ENCODE measurements at regions not wholly inside any gene's neighbourhood (a gene's known extent, or its start where the extent isn't known, plus 50 kb on each side); places are given as distances from the start of the nearest gene placed in this dataset.
A peak's percentile ranks its signal among the peaks of the same experiment; 100 is the strongest.

DNA sequence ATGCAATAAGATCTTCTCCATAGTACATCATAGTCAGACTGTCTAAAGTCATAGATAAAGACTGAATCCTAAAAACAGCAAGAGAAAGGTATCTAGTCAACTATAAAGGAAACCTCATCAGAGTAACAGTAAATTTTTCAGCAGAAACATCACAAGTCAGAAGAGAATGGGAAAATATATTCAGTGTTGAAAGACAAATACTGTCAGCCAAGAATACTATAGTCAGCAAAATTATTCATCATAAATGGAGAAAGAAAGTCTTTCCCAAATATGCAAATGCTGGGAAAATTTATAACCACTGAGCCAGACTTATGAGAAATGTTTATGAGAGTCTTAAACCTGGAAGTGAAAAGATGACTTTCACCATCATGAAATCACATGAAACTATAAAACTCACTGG, 136.7 kb downstream of the KDR start:
- no peak for DNase-seq

DNA sequence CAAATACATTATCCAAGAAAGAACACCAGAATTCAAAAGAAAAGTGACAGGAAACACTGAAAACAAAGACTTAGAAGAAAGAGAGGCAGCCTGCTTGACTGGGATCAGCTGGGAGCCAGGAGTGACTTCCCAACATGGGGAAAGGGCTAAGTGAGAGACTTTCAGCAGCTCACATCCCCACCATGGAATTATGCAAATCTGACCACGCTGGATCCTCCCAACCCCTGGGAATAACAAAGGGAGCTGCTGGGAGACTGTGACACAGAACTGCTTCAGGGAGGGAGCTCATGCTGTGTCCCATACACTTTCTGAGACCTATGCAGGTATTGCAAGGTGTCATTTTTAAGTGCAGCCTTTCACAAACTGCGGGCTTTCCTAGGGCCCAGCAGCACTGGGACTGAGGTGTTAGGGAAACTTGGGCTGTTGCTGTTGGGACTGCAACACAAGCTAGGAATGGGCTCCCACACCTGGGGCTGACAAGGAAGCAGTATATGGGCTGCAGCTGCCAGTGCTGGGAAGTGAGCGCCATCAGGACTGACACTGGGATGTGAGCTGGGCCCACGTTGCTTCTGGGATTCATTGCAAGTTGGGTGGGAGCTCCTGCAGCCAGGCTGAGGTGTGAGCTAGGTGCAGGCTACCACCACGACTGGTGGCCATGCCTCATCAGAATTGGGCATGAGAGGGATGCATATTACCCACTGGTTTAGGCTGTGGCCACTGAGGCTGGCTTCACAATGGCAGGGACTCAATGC, 139.1 kb downstream of the KDR start:
- no peak for DNase-seq

DNA sequence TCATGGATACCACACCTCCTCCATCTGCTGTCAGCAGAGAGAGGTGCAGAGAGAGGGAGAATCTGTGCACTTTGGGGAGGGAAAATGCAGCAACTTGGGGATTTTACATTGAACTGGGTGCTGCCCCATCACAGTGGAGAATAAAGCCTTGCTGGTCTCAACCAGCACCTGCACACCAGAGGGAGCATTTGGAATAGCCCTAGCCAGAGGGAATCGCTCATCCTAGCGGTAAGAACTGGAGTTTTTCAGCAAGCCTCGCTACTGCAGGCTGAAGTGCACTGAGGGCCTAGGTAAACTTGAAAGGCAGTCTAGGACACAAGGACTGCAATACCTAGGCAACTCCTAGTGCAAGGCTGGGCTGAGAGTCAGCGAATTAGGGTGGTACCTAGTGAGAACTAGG, 148.7 kb downstream of the KDR start:
- no peak for DNase-seq

DNA sequence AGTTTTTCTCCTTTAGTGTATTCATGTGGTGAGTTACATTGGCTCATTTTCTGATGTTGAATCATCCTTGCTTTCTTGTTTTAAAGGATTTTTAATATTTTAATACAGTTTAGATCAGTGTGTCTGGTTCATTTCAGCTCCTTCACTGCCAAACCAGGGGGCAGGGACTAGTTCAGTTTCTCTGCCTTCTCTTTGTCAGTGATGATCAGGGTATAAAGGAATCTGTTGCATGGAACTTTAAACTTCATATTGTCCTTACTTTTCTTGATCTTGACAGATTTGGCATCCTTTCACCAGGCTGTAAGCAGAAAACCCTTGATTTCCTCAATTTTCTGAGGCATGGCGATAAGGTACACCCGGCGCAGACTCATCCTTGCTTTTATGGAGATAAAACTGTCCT, 149.4 kb downstream of the KDR start:
- DNase-seq = no peak

DNA sequence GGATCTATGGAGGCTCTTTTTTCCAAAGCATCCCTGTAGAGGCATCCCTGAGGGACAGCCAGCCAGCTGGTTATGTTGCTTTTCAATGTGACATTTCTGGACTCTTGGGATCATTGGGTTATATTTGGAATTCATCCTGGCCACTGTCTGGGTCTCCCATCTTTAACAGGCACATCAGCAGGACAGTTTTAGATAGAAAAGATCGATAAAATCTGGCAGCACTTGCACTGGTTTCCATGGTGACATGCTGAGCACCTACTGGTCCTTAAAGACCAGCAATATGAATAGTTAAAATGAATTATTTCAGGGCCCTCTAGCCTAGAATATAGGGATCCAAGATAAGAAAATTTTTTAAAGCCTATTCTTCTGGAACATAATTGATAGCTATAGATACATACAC, 151.6 kb downstream of the KDR start:
- no peak for DNase-seq

DNA sequence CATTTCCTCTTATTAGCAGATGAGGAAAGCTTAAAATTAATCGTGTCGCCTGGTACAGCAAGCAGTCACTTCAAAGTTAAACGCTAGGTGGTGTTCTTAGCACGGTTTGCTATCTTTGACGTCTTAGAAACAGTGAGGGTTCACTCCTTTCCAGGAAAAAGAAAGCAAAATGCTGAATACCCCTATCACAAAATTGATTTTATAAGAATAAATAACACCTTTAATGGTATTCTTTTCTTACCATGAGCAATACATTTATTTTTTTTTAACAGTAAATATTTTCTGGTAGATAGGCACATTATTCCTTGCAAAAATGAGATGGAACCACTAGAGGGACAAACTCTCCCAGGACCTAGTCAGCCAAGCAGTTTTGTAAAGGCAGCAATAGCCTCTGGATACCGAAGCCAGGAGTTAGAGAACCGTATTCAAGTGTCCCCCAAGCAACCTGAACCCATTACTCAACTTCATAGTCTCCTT, 153.9 kb downstream of the KDR start:
- DNase-seq = peak; percentile 50

DNA sequence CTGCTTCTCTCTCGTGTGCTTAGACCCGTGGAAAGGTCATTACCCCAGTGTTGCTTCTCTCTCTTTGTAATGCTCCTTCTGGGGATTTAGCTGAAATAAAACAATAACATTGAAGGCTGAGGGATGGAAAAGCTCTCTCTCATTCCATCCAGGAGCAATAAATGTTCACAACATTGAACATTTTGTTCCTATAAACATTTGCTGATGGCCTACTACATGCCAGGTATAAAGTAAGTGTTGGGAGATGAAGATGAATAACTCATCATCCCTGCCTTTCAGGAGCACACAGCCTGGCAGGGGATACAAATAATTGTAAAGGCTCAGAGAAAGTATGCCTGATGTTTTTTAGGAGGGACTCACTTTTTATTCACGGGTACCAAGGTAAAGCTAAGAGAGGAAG, 158.1 kb downstream of the KDR start:
- DNase-seq = no peak

DNA sequence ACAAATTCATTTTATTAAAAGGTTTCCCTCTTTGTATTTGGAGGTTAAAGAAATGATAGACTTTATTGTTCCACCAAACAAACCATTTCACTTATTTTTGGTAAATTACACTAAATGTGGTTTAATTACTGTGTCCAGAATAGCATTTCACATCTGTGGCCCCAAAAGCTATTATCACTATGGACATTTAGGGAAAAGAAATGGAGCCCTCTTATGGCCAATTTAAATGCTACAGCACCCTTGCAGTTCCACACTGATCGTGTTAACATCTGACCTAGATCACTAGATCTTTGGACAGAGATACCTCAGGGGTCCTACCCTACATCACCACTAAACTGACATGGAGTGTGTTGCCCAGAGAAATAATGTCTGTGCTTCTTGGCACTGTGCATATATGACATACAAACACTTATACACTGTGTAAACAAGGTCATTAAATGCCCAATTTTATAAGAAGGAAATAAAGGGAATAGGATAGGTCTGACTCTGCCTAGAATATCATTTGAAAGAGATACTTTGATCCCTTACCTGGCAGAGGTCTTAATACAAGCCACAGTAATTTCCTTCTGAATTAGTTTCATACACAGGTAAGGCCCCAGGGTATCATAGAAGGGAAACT, 163.9 kb downstream of the KDR start:
- no peak for DNase-seq

DNA sequence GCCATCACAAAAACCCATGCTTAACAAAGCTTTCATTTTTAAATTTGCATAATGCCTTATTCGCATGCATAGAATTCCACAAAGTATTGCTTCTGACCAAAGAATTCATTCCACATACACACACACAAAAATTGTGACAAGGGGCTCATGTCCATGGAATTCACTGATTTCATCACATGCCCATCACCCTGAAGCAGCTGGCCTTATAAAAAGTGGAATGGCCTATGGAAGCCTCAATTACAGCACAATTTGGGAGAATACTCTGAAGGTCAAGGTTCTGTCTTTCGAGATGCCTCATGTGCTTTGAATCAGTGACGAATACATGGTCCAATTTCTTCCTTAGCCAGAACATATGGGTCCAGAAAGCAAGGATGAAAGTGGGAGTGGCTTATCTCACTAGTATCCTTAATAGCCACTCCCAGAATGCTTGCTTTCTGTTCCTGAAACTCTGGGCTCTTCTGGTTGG, 165.7 kb downstream of the KDR start:
- DNase-seq = no peak

DNA sequence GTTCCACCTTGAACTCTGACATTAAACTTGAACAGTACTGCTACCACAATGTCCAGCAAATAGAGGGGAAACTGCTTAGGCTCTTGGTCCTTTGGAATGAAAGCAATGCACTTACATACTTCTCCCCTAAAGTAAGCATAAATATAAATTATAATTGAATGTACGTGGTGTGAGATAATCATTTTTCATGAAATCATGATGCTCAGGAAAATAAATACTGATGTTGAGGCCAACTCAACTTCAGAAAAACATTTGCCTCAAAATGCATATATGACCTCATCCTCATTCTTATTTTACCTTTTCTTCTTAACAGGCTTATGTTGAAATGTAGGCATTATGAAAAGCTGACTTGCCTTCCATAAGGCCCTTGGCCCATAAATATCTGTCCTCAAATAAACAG, 166.3 kb downstream of the KDR start:
- DNase-seq = no peak

DNA sequence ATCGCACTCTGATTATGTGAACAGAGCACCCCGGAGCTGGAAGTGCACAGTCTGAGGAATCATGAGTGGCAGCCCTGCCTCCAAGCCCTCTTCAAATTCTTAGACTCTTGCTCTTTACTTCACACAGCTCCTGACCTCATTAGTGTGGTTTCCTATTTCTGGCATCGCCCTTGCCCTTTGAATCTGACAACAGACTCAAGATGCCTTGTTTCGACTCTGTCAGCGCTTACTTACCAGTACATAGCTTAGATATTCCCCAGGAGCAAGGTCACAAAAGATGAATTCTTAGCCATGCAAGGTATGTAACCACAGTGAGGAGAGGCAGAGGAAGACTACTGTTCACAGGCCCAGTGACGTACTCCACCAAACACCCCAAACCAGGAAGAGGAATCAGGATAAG, 167.2 kb downstream of the KDR start:
- no peak for DNase-seq

DNA sequence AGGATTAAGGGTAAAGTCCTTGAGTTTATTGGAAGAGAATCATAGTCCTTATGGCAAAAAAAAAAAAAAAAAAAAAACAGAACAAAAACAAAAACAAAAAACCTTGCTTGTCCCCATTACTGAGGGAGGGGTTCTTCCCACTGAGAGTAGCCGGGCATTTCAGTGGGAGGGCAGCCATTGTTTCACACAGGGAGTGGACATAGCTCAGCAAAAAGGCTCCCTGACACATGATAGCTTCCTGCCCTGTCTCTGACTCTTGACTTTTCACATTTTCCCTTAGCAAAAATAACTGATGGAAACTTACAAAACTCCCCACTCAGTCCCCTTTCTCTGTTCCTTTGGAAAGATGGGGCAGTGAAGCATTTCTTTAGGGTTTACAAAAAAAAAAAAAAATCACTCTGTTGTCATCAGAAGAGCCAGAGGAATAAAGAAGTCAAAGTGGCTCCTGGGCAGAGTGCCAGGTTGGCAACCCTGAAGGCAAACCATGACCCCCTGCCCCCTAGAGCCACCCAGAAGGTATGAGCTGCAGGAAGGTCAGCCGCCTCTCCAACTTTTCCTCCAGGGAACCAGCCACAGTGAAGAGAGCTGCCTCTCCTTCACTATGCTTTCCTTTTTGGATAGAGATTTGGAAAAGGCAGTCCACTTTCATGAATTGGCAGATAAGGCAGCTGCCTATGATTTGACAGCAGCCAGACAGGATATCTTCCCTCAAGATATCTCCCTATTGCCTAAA, 170.6 kb downstream of the KDR start:
- DNase-seq = no peak

DNA sequence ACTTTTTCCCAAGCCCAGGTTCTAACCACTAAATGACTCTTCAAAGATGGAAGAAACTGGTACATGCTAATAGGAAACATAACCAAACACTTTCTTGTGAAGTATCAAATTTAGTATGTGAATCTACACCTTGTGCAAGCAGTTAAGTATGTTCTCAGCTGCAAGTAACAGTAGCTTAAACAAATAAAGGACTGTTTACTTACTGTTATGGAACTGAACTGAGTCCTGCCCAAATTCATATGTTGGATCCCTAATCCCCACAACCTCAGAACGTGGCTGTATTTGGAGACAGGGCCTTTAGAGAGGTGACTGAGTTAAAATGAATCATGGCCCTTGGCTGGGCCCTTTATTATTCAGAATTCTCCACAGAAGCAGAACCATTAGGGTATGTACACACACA, 178.7 kb downstream of the KDR start:
- no peak for DNase-seq

DNA sequence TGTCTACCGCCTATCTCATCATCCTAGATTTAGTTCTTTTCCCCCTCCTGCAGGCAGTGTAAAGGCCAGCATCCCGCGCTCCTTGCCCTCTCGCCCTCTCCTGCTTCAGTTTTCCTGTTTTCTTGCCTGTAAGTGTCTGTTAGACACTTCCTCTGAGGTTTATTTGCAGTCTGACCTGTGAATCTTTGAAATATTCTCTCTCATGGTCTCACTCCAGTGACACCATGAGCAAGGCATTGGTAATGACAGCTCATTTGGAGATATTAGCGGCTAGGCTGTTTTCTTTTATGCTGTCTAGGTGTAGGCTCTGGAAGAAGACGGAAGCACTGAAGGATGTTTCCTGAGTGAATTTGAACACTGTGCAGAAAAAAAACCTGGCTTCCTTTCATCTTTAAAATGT, 179.6 kb downstream of the KDR start:
- DNase-seq = no peak

DNA sequence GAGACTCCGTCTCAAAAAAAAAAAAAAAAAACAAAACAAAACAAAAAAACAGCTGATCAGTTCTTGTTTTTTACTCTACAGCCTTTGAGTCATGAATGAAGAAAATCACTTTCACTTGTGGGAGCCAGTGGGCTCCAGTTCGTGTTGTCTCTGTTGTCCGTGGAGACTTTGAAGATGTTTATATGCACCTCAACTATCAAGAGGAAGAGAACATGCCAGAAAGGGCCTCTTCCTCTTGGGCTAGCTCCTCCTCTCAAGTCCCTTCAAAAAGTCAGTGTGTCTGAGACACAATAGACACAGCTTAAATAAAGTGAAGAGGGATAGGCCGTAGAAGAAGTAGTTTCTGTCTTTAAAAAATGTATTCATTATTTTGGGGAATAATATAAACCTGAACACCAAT, 182.7 kb downstream of the KDR start:
- no peak for DNase-seq

DNA sequence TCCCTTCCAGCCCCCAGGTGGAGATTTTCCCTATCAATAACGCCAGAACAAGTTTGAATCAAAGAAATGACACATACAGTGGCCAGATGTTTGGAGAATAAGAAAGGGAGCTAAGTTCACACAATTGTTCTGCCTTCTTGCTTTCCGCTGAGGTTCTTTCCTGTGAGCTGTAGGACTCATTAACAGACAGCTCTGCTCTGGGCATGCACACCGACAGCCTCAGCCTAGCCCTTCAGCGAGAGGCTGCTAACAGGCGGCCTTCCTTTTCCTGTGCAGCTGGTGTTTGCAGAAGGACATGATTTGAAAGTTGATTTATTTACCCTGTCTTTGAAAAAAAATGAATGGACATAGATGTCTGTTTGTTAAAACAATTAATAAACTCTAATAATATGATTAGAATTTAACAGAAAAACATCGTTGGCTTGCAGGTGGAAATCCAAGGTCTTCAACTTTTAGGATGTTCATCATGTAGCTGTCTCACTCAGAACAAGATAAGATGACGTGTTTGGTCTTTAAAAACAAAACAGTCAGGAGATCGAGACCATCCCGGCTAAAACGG, 183.3 kb downstream of the KDR start:
- no peak for DNase-seq

DNA sequence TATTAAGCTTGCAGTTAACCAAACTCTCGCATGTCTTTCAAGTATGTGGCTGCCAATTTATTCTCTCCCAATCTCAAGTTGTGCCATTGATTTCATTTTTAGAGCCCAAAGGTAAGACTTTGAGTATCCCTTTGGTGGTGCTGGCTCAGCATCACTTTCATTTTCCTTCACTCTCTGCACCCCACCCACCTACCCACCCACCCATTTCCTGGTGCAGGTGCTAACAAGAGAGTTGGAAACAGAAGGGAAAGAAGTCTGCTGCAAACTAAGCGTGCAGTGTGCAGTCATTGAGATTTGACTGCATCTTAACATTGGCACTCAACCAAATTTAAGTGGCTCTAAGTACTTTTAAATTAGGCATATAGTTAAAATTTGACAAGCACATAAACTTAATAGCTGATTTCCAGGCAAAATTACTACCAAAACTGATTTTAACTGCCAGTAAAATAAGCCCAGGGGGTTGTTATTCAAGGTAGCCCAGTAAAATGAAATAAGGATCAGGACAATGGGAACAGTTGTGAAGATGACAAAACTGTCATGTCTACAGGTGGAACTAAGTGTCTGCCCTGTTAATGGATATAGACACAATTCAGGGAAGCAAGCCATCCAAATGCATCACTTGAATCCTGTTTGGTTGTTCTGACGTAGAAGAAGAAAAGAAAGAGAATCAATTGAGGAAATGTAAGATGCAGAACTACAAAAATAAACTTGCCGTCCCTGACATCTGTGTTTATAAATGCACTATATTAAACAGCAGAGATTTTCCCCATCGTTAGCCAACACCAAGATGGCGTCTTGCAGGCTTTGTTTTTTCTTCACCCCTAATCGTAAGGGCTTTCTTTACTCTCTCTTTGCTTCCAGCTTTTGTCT, 184.2 kb downstream of the KDR start:
- DNase-seq = no peak

DNA sequence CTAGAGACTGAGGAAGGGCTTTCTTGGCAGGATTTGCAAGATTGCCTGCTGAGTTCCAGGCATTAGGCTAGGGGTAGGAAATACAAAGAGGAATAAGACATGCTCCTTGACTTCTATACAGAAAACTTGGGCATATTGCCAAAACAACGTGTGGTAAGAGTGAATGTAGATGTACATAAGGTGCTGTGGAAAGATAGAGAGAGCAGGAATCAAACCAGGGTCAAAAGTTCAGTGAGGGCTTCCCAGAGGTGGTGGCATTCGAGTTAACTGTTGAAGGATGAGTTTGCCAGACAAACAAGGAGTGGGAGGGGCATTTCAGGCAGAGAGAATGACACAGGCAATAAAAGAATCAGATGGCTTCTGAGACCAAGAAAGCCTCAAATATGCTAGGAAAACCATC, 187.9 kb downstream of the KDR start:
- DNase-seq = no peak

DNA sequence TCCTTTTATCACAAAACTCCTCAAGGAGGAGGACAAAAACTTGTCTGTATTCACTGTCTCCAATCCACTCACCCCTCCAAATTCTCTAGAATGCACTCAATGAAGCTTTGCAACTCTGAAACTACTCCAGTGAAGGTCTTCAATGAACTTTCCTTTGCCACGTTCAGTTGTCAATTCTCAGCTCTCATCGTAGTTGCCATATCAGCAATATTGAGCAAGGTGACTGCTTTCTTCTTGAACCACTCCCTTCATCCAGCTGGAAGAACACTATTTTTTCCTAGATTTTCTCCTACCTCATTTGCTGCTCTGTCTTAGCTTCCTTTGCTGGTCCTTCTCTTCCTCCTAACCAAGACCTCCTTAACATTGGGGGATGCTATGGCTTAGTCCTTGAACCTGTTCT, 191.8 kb downstream of the KDR start:
- no peak for DNase-seq

DNA sequence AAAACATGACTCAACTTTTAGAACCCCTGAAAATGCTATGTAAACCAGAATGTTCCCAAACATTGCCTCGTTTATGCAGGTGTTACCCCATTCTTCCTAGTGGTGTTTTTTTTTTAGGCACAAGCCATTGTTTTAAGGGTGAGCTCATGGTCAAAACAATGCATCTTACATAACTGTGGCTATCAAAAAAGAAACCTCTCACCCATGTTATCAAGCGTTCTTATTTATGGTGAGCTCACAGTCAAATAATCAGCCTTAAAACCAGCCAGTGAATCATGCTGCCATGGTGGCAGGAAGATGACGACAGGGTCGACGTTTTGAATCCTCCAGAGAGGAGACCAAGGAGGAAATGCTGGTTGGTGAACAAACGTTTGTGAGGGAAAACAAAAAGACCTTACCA, 195.2 kb downstream of the KDR start:
- no peak for DNase-seq

DNA sequence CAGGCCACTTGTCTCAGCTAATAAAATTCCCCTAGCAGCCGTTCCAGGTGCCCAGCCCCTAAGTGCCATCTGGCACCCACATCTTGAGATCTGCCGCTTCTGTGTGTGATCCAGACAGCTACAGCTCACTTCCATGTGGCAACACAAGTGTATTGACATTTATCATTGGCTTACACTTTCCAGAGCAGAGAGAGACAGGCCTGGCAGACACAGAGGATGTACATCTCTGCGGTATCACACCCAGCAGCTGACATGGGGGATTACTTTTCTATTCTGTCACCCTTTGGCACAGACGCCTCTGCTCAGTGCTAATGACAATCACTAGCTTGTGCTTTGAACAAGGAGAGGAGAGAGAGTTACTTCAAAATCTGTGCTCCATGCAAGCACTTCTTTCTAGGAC, 195.9 kb downstream of the KDR start:
- DNase-seq = no peak

DNA sequence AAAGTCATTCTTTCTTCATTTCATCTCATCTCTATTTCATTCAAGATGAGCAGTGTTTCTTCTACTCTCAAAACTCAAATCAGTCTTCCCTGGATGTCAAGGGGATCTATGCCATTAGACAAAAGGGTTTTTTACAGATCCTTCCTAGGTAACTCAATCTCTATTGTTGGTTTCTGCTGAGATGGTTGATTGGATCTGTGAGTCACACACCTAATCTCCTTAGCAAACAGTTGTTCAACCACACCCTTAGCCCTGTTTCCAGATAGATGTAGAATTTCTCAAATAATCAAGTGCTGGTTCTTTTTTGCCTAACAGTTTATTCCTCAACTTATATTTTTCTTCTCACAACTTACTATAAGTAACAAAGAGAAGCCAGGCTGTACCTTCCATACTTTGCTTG, 200.5 kb downstream of the KDR start:
- DNase-seq = no peak
